CD14-positive monocyte (primary cell): ENCODE measurements at regions not wholly inside any gene's neighbourhood (a gene's known extent, or its start where the extent isn't known, plus 50 kb on each side); places are given as distances from the start of the nearest gene placed in this dataset.

Source experiments
- DNase-seq, 3 donors: peaks; one replicate each; pipeline ENCODE4 v3.0.0-alpha.2; 2011 to 2022
- H2AFZ ChIP-seq: 2 replicates; pipeline ENCODE4 v1.6.0; 2012; ENCODE audit warnings: mild to moderate bottlenecking, low read depth, low read length, inconsistent platforms; ENCODE audit not compliant: insufficient read depth, poor library complexity, severe bottlenecking
- H3K27ac ChIP-seq, 2 donors: 1 replicate in 1 of 2; 2 replicates in 1 of 2; pipeline ENCODE4 v1.5.1; 2012 to 2013; ENCODE audit warnings: low read length in 2 of 2, control low read depth in 1 of 2, inconsistent platforms in 1 of 2, low read depth in 1 of 2, mild to moderate bottlenecking in 1 of 2
- H3K27me3 ChIP-seq, 2 donors: one replicate each; pipeline versions ENCODE4 v1.6.0 to v1.6.1; 2011 to 2013; ENCODE audit warnings: low read length in 2 of 2; ENCODE audit not compliant: control insufficient read depth in 2 of 2, insufficient read depth in 2 of 2
- H3K36me3 ChIP-seq, 2 donors: replicated peaks in 1 of 2; 1 replicate in 1 of 2; 2 replicates in 1 of 2; pipeline versions ENCODE4 v1.5.1 to v1.6.1; 2012 to 2013; ENCODE audit warnings: low read length in 2 of 2, control low read depth in 1 of 2, inconsistent platforms in 1 of 2, mild to moderate bottlenecking in 1 of 2; ENCODE audit not compliant: insufficient read depth in 2 of 2, control insufficient read depth in 1 of 2
- H3K4me1 ChIP-seq, 2 donors: 1 replicate in 1 of 2; 2 replicates in 1 of 2; pipeline versions ENCODE4 v1.5.1 to v1.6.1; 2012 to 2013; ENCODE audit warnings: low read length in 2 of 2, control low read depth in 1 of 2, inconsistent platforms in 1 of 2, mild to moderate bottlenecking in 1 of 2, moderate library complexity in 1 of 2; ENCODE audit not compliant: insufficient read depth in 2 of 2, control insufficient read depth in 1 of 2
- H3K4me2 ChIP-seq: replicated peaks from 2 replicates; pipeline ENCODE3; 2012; ENCODE audit warnings: low read length, moderate library complexity, mild to moderate bottlenecking; ENCODE audit not compliant: poor library complexity, severe bottlenecking; ENCODE audit errors: extremely low read depth
- H3K4me3 ChIP-seq, 3 experiments: fragments of 200-600 bp in 1 of 3; sonication (generic) in 1 of 3; replicated peaks in 1 of 3; 1 replicate in 2 of 3; 2 replicates in 1 of 3; pipeline ENCODE4 v1.5.1; 2011 to 2013; ENCODE audit warnings: low read length in 3 of 3, mild to moderate bottlenecking in 3 of 3, control low read depth in 2 of 3, low read depth in 2 of 3, inconsistent platforms in 1 of 3, moderate library complexity in 1 of 3
- H3K79me2 ChIP-seq: 2 replicates; pipeline ENCODE4 v1.6.0; 2012; ENCODE audit warnings: mild to moderate bottlenecking, control low read depth, inconsistent platforms, low read length, moderate library complexity; ENCODE audit not compliant: insufficient read depth
- H3K9ac ChIP-seq: 2 replicates; pipeline ENCODE4 v1.6.0; 2017; ENCODE audit warnings: low read length, mild to moderate bottlenecking; ENCODE audit not compliant: insufficient read depth, poor library complexity, severe bottlenecking
- H3K9me3 ChIP-seq, 2 donors: replicated peaks in 1 of 2; 1 replicate in 1 of 2; 2 replicates in 1 of 2; pipeline versions ENCODE4 v1.5.1 to v1.6.1; 2012 to 2013; ENCODE audit warnings: low read length in 2 of 2, control low read depth in 1 of 2; ENCODE audit not compliant: control insufficient read depth in 1 of 2, insufficient read depth in 1 of 2
- H4K20me1 ChIP-seq: 2 replicates; pipeline ENCODE4 v1.6.0; 2012; ENCODE audit warnings: mild to moderate bottlenecking, low read length, control low read depth, moderate library complexity; ENCODE audit not compliant: insufficient read depth
- H3K27ac Mint-ChIP-seq, 7 donors: one replicate each; pipeline ENCODE4 v1.8.0; 2020; ENCODE audit warnings: mild to moderate bottlenecking in 7 of 7, mixed read lengths in 7 of 7, moderate library complexity in 6 of 7, inconsistent platforms in 2 of 7
- H3K27me3 Mint-ChIP-seq, 3 donors: one replicate each; pipeline ENCODE4 v1.8.0; 2021 to 2022; ENCODE audit warnings: low read depth in 3 of 3, mild to moderate bottlenecking in 3 of 3, mixed read lengths in 3 of 3, moderate library complexity in 3 of 3, inconsistent platforms in 1 of 3
- H3K36me3 Mint-ChIP-seq, 2 donors: one replicate each; pipeline ENCODE4 v1.8.0; 2020; ENCODE audit warnings: mixed read lengths in 2 of 2, inconsistent platforms in 1 of 2, mild to moderate bottlenecking in 1 of 2
- H3K4me1 Mint-ChIP-seq: one replicate; pipeline ENCODE4 v1.8.0; 2020; ENCODE audit warnings: mild to moderate bottlenecking, mixed read lengths
- H3K4me3 Mint-ChIP-seq, 2 donors: one replicate each; pipeline ENCODE4 v1.8.0; 2020; ENCODE audit warnings: mild to moderate bottlenecking in 2 of 2, mixed read lengths in 2 of 2, moderate library complexity in 1 of 2
- H3K9me3 Mint-ChIP-seq, 7 donors: one replicate each; pipeline ENCODE4 v1.8.0; 2020 to 2022; ENCODE audit warnings: mixed read lengths in 7 of 7, mild to moderate bottlenecking in 6 of 7, moderate library complexity in 6 of 7, inconsistent platforms in 2 of 7
- CTCF ChIP-seq: fragments of 200-600 bp; IDR thresholded peaks from one replicate; pipeline ENCODE4 v1.8.0; 2022; ENCODE audit warnings: antibody characterized with exemption, mild to moderate bottlenecking
- WGBS: methylation state at CpG from one replicate; pipeline ENCODE4 v1.1.5; 2013; ENCODE audit warnings: missing lambda C conversion rate; ENCODE audit not compliant: insufficient coverage; 5-methylcytosine and 5-hydroxymethylcytosine counted together
- intact Hi-C, 2 donors: fragments of 100-400 bp; cut with micrococcal nuclease; formaldehyde crosslinking; loops; one replicate each; pipeline versions ENCODE4 v1.15.0 to v1.15.1; 2023

- no peak overlapping the region for H2AFZ ChIP-seq
- H3K27me3 ChIP-seq = no peaks in the 10 kb centered on the region
- no peaks in the 10 kb centered on the region for H3K9me3 ChIP-seq
- Mint-ChIP-seq H3K27ac (no peak overlapping the region), H3K27me3 (no peaks in the 10 kb centered on the region), H3K4me3 (no peak overlapping the region), H3K4me1 (no peaks in the 10 kb centered on the region), H3K9me3 (no peaks in the 10 kb centered on the region), H3K36me3 (no peaks in the 10 kb centered on the region)
- intact Hi-C loops = no loop called here
- no peak for TF ChIP-seq CTCF
- no peak overlapping the region for H3K9ac ChIP-seq
- H3K36me3 ChIP-seq = no peaks in the 10 kb centered on the region
- no peak overlapping the region for H3K27ac ChIP-seq
- no peak overlapping the region for H3K4me3 ChIP-seq
- no peak overlapping the region for H3K4me2 ChIP-seq
- no peaks in the 10 kb centered on the region for H3K4me1 ChIP-seq
- DNase-seq = no peak
- no peaks in the 10 kb centered on the region for H4K20me1 ChIP-seq
- no peaks in the 10 kb centered on the region for H3K79me2 ChIP-seq
Observed at GRCh38 chr5:125298258-125298657, 551.8 kb upstream of the ZNF608 start.

GRCh38 chr5:125298746-125299379, 552.4 kb upstream of the ZNF608 start:
- no peaks in the 10 kb centered on the region for H3K9me3 ChIP-seq
- no peak overlapping the region for H2AFZ ChIP-seq
- Mint-ChIP-seq H3K36me3 (no peaks in the 10 kb centered on the region), H3K27ac (no peak overlapping the region), H3K9me3 (no peaks in the 10 kb centered on the region), H3K27me3 (no peaks in the 10 kb centered on the region), H3K4me1 (no peaks in the 10 kb centered on the region), H3K4me3 (no peak overlapping the region)
- no peaks in the 10 kb centered on the region for H3K4me1 ChIP-seq
- DNase-seq = no peak
- H4K20me1 ChIP-seq = no peaks in the 10 kb centered on the region
- intact Hi-C loops = no loop called here
- H3K79me2 ChIP-seq = no peaks in the 10 kb centered on the region
- no peak for TF ChIP-seq CTCF
- 100% methylated on average over 1 of the region's 1 CpG for WGBS
- H3K4me2 ChIP-seq = no peak overlapping the region
- H3K27me3 ChIP-seq = no peaks in the 10 kb centered on the region
- no peak overlapping the region for H3K4me3 ChIP-seq
- no peak overlapping the region for H3K9ac ChIP-seq
- H3K27ac ChIP-seq = no peak overlapping the region
- no peaks in the 10 kb centered on the region for H3K36me3 ChIP-seq
